NCI-H748 (cell line): ENCODE measurements at regions not wholly inside any gene's neighbourhood (a gene's known extent, or its start where the extent isn't known, plus 50 kb on each side); places are given as distances from the start of the nearest gene placed in this dataset.

Experiments used
- DNase-seq: peaks from one replicate; lab custom pipeline; 2025; ENCODE audit not compliant: unreplicated experiment; lab: John Stamatoyannopoulos, UW

DNA sequence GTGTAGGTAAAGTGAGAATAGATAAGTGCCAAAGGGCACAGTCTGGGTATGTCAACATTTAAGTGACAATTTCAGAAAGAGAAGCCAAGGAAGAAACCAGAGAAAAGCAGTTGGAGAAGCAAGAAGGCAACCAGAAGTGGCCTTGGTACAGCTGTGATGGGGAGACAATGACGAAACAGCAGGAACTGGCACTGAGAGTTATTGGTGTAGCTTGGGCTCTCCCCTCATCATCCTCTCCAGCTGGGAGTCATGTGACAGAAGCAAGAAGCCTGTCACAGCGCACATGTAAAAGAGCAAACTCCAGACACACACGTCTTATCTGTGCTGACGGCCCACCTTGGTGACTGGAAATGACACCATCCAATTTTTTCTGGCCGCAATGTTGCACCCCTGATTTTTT lies 203.3 kb upstream of the NUDT4 start:
- no peak for DNase-seq

DNA sequence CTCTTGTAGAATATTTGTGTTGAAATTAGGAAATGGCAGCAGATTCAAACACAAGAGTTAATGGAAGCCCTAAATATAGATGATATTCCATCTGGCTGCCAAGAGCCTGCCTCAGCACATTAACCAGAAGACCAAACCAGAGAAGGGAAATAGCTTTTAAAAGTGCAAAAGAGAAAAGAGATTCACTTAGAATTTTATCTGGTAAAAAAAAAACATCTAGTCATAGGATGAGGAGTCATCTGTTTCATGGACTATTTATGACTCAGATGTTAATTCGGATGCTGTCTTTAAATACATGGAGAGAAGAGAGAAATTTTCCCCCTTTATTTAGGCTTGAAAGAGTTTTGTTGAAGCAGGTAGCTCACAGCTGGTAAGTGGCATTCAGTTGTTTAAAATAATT lies 201.6 kb upstream of the NUDT4 start:
- no peak for DNase-seq

DNA sequence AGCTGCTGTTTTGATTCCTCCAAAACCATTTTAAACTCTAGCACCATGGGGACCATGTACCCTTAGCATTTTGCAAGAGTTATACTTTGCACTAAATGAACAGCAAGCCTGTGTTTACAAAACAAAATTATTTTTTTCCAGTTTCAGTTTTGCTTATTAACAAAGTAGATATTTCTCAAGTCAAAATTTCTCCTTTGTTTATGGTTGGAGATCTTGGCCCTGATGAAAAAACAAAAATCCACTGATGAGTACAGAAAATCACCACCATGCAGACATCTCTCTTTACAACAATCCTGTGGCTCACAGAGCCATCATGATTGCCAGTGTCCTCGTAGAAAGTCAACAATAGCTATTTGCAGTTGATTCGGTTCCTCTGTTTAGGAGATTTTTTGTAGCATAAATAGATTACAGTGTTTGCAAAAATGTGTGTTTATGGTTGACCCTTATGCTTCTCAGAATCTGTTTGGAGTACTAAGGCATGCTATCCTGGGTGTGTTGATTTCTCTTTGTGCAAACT lies 201.1 kb upstream of the NUDT4 start:
- DNase-seq, result no peak

DNA sequence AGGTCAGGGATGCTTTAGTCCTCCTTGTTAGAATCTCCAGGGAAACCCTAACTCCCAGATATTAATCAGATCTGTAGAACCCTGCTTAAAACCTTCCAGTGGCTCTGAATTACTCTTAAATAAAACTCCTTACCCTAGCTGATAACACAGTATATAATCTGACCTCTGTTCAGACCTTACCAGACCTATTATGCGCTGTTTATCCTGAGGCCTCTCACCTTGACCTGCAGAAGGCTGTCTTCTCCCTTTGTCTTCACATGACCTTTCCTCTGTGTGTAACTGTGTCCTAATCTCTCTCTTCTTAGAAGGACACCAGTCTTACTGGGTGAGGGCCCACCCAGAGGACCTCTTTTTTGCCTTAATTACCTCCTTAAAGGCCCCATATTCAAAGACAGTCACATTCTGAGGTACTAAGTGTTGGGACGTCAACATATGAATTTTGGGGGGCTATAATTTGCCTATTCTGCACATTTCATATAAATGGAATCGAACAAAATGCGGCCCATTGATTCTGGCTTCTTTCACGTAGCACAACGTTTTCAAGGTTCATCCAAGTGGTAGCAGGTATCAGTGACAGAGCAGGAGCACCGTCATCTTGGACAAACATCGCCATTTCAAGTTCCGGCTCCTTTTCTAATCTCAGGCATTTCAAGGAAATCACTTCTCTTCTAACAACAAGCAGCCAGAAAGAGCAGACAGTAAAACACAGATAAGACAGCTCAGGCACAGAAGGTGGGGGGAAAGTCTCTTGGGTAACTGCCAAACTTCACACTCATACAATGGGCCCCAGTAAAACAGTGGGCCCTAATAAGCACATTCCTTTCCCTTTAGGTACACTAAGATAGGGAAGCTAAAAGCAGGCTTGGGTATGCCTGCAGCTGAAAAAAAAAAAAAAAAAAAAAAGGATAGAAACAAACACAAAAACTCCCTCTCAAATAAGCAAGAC lies 200.2 kb upstream of the NUDT4 start:
- DNase-seq, result no peak

DNA sequence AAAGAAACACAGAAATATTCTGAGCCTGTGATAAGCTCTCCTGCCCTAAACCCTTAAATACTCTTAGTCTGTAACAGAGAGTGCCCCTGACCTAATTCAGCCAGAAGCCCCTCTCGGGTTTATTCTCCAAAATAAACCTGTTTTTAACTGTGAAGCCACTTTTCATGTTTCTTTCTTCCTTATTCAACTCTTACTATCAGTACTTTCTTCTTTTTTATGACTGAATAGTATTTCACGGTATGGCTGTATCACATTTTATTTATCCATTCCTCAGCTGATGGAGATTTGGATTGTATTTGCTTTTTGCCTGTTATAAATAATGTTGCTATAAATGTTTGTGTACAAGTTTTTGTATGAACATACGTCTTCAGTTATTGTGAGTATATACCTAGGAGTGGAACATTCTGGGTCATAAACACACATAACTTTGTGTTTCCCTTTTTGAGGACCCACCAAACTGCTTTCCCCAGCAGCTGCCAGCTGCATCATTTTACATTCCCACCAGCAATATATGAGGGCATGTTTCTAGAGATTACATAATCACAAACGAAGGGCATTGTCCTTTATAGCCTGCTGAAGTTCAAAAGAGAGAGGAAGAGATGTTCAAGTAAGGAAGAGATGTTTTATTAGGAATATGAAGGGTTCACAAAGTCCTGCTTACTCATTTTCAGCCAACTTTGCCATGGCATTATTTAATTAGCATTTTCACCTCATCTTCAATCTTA lies 199.4 kb upstream of the NUDT4 start:
- no peak for DNase-seq

DNA sequence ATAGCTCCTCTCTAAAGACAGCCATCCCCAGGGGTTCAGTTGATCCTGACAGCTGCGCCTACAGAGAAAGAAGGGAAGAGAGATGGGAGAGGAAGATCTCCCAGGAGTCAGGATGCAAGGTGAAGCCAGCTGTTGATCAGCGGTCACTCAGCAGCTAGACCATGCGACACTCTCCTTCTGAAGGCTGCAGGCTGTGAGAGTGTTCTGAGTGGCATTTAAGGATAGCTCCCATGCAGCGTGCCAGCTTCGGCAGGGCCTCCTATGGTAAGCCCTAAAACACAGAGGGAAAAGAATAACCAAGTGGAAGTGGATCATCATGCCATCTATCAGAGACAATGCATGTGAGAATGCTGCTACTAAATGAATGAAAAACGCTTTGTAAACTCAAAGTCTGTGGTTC lies 197.9 kb upstream of the NUDT4 start:
- no peak for DNase-seq

DNA sequence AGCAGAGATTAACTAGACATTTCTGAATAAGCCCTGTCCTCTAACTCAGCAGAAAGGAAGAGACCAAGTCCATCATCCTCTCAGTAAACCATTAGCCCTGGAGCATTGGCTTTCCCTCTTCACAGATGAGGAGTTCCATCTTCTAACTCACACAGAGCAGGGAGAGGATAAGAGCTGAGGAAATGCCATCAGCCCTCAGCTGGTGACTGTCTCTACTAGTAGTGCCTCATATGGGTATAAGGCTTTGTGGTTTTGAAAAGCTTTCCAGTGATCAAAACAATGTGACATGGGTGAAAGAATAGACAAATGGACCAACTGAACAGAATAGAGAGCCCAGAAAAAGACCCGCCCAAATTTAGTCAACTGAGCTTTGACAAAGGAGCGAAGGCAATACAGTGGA lies 197.2 kb upstream of the NUDT4 start:
- no peak for DNase-seq

DNA sequence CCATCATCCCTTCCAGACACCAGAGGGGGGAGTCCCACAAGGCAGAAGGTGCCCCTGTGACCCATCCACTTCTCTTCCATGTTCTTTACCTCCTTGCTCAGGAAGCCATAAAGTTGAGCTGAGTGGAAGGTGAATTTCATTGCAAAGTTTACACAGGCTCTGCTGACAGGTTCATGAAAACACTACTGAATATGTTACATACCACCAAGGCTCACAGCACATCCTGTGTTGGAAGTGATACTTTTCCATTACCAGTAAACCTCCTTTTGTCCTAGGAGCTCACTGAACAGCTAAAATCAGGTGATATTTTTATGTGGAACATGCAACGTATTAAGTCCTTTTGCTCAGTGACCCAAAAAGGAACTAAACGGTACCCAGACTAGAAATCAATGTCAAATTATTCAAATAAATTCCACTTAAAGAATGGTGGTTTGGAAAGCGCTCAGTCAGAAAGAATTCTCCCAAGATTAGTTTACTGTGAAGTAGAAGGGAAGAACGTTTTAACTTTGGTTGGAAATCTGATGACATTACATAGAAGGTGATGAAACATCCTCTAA lies 196.2 kb upstream of the NUDT4 start:
- DNase-seq, result no peak

DNA sequence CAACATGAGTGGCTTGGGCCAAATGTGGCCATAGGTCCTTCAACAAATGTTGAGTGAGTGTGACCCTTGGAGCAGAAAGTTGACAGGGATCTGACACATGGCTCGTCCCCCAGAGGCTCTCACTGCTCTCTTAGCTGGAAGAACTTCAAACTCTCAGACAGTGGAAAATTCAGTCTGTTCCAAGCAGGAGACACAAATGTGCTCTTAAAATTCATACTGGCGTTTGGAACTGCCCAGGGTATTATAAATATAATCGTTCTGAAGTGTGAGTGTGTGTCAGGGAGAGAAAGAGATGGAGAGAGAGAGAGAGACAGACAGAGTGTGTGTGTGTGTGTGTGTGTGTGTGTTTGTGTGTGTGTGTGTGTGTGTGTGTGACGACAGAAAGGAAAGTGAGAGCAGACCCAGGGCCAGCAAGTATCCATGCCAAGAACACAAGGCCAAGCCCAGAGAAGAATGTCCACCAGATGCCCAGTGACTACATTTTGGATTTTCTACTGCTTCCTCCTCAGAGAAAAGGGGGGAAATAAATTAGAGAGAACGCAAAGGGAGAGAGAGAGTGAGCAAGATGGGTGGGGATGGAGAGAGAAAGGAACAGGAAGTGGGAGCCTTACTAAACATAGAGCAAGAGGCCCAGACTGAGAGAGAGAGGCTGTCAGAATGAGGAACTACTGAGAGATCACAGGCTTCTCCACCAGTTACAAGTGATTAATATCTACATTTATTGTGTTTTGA lies 193.6 kb upstream of the NUDT4 start:
- DNase-seq, result no peak

DNA sequence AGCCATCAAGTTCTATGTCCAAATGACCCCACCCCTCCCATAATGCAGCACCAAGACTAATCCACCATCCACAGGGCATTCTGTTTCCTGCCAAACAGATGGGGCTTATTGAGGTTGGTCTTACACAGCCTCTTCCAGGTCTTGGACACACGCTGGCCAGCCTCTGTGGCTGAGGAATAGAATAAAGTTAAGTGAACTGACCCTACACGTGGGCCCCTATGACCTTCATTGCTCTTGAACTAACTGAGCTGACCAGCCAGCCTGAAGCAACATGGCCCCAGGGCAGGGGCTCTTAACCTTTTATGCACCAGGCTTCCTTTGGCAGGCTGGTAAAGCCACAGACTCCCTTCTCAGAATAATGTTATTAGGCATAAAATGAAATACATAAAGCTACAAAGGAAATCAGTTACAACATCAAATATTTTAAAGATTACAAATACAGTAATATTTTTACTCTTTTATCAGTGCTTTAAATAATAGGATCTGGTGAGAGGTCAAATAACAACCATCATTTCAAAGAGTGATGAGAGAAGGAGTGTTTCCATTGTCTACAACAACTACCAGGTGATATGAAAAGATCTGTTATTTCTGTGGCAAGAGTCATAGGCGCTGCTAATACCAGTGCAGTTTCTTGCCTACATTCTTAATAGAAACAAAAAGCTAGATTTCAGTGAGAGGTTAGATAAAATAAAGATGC lies 192.9 kb upstream of the NUDT4 start:
- no peak for DNase-seq

DNA sequence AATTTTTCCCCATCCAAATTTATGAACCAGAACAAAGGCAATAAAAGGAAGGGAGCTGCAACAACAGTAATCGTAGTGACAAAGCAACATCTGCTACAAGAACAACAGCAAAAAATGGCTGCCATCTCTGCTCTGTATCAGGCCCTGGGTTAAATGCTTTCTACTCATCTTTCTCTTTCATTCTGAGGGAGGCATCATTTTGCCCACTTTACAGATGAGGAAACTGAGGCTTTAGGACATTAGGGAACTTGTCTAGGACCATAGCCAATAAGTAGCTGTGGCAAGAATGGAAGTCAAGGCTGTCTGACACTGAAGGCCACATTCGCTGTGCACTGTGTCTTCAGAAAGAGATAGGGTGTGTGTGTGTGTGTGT lies 192.4 kb upstream of the NUDT4 start:
- no peak for DNase-seq

DNA sequence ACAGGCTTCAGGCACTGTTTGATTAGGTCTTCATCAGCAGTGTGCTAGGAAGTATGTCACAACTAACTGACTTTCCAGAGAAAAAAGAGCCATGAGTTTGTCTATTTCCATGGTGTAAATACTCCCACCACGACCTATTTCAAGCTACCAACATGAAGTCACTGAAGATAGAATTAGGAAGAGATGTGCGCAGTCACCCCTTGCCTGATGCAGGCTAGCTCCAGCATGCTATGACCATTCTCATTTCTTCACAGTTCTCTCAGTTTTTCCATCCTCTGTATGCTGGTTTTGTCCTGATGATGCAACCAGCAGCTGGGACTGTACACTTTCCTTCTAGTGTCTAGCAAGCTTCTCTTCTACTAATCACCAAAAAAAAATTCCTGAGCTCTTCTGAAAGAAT lies 191.6 kb upstream of the NUDT4 start:
- DNase-seq, result no peak

DNA sequence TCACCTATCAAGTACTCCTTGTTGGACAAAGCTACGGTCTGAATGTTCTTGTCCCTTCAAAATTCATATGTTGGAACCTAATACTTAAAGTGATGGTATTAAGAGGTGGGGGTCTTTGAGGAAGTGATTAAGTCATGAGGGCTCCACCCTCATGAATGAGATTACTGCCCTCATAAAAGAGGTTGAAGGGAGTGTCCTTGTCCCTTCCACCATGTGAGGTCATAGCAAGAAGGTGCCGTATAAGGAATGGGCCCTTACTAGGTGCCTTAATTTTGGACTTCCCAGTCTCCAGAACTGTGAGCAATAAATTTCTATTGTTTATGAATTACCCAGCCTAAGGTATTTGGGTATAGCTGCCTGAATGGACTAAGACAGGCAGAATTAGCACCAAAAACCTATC lies 191.1 kb upstream of the NUDT4 start:
- no peak for DNase-seq

DNA sequence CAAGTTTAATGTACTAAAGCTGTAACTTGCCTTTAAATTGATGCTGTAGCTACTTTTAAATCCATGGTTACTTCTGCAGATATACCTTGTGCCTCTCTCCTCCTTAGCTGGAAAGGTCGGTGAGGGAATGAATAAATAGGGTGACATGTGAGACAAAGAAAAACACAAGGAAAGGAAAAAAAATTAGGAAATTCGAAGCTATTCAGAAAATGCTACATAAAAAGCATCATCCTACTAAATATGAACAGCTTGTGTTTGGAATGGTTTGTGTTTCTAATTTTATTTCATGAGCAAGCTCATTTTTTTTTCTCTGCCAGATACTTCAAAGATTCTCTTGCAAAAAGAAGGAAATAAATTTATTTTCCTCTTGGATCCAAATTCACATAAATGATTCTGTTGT lies 186.3 kb upstream of the NUDT4 start:
- DNase-seq, result no peak

DNA sequence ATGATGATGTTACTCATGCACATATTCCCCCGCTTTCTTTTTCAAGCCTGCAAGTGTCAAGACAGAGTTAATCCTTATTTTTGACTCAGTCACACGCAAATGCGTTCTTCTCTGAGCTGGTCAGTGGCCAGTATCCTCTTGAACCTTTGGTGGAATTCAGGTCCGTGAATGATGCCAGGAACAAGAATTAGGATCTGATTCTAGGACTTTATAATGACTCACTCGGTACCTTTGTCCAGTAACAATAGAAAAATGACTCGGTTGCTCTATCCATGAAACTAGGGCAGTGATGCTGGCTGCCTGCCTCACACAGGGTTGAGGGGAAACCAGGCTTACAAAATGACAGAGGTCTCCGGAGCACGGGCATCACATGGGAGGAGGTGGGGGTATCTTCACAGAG lies 185.8 kb upstream of the NUDT4 start:
- no peak for DNase-seq

DNA sequence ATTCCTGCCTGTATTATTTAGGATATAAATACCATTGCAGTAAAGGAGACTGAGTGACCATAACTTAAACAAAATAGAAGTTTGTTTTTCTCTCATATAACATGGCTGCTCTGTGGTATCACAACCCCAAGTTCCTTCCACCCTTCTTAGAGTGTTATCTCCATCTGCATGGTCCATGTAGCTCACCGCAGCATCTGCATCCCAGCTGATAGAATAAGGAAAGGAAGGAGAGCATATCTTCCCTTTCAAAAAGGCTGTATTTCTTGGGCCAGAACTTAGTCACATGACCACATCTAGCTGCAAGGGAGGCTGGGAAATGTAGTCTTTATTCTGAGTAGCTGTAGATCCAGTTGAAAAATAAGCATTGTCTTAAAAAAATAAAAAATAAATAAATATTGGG lies 184.8 kb upstream of the NUDT4 start:
- no peak for DNase-seq

DNA sequence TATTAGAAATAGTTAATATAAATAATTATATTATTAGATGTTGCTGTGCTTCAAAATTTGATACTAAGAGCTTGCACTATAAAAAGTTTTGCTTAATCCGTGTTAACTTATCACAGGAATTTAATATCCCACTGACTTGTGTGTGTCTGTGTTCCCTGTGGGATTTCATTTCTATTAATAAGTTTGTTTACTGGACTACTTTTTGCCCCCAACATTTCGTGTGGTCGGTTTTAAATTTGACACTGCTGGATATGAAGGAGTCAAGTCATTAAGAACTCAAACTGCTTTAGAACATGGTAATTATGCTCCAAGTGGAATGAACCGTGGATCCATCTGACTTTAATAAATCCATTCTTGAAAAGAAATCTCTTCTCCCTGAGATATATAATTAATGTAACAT lies 182.2 kb upstream of the NUDT4 start:
- no peak for DNase-seq

DNA sequence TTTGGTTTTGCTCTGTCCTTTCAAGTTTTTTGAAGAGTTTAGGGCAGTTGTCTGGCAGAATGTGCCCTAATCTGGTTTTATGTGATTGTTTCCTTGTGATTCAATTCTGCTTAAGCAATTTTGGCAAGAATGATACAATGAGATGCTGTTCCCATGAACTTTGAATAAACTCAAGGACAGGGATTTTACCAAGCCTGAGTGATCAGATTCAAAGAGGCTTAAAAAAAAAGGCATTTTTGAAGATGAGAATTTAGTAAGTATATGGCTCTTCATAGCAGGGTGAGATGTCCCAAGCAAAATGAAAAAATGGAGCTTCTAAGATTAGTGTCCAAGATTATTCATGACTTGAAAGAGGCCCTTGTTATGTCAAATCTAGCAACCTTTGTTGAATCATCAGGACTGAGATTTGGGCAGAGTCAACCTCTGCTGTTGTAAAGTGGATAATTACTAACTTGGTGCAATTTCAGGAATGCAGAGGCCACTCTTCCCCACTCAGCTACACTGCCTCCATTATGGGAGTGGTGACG lies 180.6 kb upstream of the NUDT4 start:
- peak; percentile 4 for DNase-seq

DNA sequence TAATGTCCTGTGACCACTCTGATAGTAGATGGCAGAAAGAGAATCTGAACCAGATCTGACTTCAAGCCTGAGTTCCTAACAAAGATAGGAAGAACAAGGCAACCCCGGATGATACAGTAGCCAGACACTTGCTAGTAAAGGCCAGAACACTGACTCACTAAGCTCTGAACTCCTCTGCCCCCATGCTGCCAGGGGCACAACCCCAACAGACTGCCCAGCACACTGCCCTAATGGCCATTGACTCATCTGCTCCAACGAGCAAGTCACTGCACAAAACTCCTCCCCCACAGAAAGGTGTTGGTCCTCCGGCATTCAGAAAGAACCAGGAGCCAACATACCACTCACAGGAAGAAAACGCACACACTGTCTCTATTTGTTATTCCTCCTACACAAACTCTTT lies 179.6 kb upstream of the NUDT4 start:
- DNase-seq, result no peak

DNA sequence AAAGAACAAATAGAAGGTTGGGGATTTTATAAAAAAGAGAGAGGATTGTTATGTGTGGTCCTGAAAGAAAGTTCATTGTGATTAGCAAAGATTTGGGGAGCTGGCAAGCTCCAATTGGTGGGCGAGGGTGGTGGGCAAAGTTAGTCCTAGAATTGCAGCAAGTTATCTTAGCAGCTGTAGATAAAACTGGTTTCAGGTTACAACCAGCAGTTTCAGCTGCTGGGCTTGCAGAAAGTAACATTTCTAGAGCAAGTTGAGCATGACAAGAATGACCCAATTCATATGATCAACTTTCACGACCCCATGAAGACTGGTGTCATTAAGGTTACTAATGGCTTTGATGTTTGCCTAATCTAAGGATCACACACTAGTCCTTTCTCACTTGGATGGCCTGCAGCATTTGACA lies 177.9 kb upstream of the NUDT4 start:
- no peak for DNase-seq
